GM19328 (cell line): ENCODE measurements at regions not wholly inside any gene's neighbourhood (a gene's known extent, or its start where the extent isn't known, plus 50 kb on each side); places are given as distances from the start of the nearest gene placed in this dataset.
"Not testable (repeated sequence)": the region's sequence is repeated elsewhere in the genome, so short reads cannot be mapped to it uniquely, and the experiment has no call there.

Experiments
- ATAC-seq: cut with Tn5 transposase; IDR thresholded peaks from one replicate; pipeline ENCODE4 v1.9.1; 2021; ENCODE audit warnings: mild to moderate bottlenecking, moderate library complexity; ENCODE audit not compliant: unreplicated experiment

DNA sequence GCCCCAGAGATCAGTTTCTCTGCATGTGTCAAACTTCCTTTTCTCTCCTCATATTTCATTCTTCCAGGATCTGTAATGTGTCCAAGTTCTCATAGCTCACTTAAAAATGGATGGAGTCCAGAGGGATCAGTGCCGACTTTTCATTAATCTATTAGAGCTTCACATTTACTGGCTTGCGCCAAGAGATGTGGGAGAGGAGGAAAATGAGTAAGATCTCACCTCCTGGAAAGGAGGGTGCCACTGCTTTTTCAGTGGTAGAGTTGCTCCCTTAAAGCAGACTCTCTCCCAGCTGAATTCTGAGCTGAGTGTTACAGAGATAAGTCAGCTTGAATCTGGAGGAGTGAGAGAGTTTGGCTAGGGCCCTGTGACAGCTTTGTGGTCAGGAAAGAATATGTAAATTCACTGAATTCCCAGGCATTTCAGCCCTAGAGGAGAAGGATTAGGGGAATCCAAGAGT is 175.9 kb downstream of the SOX4 start:
- no peak for ATAC-seq

DNA sequence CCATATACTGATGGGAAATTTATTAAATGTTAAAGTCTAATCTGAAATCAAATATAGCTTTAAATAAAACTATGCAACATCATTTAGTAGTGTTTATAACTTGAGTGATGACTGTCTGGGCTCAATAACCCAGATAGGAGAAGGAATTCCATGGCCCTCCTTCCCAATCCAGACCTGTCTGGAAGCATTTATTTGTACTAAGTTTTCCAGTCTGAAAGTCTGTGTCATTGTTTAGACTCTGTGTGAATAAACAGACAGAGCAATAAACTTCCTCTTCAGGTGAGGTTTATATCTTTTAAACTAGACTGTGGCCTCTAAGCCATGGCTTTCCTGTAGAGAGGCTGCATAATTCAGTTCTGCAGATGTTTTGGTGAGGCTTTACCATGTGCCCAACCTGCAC is 176.4 kb downstream of the SOX4 start:
- no peak for ATAC-seq

DNA sequence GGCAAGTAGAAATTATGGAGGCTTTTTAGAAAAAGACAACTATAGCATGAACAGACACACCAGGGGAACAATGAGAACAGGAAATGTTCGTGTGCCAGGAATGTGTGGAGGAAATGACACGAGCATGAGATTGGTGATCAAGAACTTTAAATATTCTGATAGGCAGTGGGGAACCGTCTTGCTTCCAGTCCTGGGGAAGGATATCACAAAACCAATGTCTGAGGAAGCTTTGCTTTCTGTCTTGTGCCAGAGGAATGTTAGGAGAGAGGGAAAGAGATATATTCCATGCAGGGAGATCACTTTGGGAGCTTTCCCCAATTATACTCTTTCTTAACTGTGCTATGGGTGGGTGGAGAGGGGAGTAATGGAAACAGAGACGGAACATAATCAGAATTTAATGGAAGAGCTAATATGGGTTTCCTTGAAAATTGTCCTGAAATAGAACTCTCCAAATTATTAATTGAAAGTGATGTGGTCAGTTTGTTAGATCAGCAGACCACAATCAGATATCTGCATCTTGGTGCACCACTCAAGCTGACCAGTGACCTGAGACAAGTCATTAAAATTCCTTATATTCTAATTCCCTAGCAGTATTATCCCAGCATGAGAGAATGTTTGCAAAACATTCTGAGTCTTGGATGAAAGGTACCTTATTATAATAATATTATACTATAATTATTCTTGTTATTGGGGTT is 178.2 kb downstream of the SOX4 start:
- no peak for ATAC-seq

DNA sequence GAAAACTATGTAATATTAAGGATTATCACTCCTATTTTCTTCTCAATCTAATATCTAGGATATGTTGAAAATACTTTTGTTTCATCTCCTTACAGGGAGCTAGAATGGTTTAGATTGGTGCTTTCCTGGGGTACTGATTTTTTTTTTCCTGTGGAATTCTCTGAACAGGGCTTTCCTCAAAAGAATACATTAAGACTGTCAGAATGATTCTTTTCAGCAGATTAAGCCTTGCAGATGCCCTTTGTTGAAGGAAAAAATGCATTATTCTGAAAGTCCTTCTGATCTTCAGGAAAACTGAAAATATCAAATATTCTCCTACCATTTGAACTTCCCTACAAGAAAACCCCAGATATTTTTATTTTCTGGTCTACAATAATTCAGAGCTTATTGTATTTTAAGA is 178.9 kb downstream of the SOX4 start:
- ATAC-seq = no peak

DNA sequence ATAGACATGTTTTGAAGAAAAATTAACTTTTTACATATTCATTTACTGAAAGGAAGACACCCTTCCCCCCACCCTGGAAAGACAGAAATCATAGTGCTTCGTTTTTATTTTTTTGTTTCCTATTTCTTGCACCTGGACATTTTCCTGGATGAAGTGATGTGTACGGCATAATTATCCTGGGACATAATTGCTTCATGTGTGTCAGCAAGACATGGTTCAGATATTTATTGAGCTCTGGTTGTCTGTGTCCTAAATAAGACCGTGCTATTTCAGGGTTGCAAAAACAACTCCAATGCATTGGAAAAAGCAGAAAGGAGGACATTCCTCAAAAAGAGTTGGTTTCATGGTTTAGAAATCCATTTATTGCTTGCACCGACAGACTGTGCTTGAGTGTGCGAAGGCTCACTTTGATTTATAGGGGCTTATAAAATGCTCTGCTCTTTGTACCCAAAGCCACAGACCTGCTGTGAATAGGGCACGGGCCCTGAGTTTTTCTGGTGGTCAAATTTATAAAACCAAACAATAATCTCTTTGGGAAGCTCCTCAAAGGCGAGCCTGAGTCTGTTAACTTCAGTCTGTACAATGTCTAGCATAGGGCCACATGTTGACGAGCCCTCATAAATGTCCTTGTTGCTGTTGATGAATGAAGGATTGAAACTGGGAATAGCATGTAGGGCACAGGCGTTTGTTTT is 179.5 kb downstream of the SOX4 start:
- ATAC-seq = no peak

DNA sequence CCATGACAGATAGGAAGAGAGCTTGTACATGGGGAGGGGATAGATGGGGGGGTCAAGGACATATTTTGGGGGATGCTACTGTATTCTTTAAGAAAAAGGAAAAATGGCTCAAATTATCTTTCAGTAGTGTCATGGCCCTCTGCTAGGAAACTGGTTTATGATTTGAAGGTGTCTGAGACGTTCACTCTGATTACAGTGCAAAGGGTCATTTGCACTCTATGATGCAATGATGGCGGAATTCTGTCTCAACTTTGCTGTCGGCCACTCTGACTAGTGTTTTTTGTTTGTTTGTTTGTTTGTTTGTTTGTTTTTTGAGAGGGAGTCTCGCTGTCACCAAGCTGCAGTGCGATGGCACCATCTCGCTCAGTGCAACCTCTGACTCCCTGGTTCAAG is 180.0 kb downstream of the SOX4 start:
- no peak for ATAC-seq

DNA sequence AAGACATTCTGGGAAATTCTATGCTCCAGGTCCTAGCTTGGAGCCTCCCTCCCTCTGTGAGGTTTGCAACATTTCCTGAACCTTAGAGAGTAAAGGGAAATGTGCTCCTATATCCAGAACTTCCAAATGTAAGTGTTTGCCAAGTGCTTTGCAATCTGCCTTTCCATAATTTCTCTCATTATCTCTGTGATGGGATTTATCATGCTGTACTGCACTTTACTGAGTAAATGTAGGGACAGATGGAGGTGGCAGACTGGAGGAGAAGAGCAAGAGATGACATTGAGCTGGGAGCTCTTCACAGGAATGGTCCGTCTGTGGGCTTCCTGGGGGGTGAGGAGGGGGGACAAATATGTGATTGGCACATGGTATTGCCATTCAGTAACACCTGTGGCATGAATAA is 184.3 kb downstream of the SOX4 start:
- ATAC-seq = no peak

DNA sequence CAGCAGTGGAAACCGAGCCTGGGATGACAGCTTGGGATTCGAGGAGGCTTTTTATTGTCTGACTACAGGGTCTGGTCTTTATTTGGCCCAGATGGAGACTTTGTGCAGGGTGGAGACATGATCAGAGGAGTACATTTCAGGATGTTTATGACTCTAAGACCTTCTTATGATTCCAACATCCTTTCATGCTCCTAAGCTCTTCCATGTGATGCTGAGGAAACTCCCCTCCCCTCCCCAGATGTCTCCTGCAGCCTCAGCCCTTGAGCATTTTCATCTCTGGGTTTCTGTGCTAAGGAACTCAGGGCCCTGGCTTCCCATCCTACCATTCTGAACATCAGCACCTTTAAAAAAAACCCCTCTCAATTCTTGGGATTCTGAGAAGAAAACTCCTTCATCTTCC is 186.6 kb downstream of the SOX4 start:
- ATAC-seq = no peak

DNA sequence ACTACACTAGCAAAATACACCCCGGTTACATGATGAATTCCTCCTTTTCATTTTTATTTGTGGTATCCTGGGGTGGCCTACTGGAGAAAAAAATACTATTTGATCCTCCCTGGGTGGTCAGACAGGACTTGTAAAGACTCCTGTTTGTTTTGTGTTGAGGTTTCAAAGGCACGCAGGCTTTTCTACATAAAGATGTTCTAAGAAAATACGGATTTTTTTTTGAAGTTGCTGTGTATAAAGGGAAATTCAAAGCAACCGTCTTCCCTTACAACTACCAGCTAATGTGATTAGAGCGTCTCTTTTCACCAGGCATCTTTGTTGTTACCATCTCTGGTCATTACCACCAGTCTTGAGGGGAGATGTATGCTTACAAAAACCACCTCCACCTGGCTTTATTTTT is 187.1 kb downstream of the SOX4 start:
- no peak for ATAC-seq

DNA sequence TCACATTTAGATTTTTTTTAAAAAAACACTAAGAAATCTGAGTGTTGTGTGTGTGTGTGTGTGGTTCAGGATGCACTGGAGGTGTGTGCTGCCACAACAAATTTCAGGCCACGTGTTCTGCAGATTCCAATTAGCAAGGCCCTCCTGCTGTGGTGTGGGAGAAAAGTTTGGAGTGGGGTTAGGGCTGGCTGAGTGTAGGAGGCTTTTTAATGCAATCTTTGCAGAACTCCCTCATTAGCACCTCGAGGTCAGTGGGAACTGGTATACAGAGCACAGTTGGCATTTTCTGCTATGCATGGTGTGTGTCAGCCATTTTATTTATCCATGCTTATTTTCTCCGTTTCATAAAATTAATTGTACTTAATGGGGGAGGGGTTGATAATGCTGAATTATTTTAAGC is 187.6 kb downstream of the SOX4 start:
- ATAC-seq = no peak

DNA sequence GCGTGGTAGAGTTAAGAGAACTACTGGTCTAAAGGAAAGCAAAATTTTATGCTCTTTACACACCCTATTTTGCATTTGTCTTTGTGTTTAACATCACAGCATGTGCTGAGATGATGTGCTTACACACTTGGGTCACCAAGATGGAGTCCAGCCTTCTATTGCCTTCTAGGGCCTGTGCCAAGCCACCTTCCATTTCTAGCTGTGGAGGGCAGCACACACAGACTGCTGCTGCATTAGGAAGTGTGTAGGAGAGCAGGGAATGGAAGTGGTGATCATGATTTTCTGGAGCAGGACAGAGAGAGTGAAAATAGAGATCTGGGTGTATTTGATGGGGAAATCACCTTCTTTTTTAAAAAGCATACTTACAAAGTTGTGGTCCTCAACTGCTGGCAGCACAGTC is 191.6 kb downstream of the SOX4 start:
- ATAC-seq = no peak

DNA sequence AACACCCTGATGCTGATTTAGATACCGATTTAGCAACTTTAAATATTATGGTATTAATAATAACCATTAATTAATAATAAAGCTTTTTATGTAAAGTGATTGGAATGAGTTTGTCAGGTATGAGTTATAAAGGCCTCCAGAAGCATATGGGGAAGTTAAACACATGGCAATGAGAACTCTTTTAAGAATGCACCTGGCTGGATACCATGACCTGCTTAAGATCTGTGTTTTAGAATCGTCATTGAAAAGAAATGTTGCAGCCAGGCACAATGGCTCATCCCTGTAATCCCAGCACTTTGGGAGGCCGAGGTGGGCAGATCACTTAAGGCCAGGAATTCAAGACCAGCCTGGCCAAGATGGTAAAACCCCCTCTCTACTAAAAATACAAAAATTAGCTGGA is 197.5 kb downstream of the SOX4 start:
- no peak for ATAC-seq

DNA sequence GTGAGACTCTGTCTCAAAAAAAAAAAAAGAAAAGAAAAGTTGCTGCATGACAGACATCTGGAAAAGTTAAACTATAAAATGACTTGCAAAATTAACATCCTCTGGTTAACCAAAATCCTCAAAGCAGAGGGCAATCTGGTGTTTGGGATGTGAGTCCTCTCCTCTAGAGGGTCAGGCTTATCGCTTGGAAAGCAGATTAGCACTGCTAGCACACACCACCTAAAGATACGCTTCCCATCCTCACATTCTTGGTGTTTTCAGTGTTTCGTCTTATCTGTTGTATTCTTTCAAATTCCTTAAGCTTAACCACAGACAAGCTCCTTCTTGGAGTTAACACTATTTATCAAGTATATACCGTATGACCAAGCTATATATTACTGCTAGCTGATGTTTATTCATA is 198.0 kb downstream of the SOX4 start:
- ATAC-seq = no peak

DNA sequence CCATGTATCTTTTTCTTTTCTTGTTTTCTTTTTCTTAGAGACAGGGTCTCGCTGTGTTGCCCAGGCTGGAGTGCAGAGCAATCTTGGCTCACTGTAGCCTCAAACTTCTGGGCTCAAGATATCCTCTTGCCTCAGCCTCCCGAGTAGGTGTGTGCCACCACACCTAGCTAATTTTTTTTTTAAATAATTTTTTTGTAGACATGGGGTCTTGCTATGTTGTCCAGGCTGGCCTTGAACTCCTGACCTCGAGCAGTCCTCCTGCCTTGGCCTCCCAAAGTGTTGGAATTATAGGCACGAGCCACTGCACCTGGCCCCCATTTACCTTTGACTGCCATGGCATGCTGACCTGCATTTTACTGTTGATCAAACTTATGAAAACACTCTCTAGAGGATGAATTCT is 198.6 kb downstream of the SOX4 start:
- ATAC-seq = no peak

DNA sequence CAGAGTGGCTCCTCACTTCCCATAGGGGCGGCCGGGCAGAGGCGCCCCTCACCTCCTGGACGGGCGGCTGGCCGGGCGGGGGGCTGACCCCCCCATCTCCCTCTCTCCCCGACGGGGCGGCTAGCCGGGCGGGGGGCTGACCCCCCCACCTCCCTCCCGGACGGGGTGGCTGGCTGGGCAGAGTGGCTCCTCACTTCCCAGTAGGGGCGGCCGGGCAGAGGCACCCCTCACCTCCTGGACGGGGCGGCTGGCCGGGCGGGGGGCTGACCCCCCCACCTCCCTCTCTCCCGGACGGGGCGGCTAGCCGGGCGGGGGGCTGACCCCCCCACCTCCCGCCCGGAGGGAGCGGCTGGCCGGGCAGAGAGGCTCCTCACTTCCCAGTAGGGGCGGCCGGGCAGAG is 203.4 kb downstream of the SOX4 start:
- not testable (repeated sequence) for ATAC-seq

DNA sequence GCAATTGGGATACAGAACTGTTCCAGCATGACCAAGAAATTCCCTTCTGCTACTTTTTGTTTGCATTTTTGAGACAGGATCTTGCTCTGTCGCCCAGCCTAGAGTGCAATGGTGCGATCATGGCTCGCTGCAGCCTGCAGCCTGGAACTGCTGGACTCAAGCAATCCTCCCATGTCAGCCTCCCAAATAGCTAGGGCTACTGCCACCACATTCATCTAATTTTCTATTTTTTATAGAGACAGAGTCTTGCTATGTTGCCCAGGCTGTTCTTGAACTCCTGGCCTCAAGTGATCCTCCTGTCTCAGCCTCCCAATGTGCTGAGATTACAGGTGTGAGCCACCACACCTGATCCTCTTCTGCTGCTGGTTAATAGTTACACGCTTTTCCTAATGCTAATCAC is 204.9 kb downstream of the SOX4 start:
- ATAC-seq = no peak

DNA sequence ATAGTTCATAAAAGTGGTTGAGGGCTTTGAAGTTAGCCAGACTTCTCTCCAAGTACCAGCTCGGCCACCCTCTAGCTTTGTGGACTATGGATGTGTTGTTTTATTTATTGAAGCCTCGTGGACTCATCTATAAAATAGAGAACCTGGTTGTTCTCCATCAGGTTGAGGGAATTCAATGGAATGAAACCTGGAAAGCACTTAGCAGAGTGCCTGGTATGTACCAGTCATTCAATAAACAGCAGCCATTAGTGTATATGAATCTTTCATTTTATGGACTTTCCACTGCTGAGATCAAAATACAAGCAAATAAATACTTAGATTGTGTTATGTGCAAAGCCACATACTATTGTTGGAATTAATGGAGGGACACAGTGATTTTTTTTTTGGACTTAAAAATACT is 206.8 kb downstream of the SOX4 start:
- no peak for ATAC-seq

DNA sequence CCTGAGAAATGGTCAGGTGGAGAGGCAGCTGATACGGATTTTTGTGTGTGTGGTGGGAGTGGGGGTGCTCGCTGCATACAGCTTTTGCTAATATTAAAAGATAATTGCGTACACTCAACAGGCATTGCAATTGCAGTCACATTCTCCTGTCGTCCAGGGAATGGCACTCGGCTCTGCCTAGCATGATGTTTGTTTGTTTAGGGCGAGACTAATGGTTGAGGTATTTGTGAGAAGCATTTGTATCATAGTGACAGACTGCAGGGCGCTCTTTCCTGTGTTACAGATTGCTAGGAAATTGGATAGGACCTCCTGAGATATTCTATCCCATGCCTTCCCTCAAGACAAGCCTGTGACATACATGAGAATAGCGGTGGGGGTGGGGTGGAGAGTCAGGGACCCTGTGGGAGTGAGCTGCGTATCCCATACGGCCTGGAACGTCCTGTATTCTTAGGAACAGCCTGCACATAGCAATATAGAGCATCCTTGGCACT is 207.4 kb downstream of the SOX4 start:
- ATAC-seq = no peak

DNA sequence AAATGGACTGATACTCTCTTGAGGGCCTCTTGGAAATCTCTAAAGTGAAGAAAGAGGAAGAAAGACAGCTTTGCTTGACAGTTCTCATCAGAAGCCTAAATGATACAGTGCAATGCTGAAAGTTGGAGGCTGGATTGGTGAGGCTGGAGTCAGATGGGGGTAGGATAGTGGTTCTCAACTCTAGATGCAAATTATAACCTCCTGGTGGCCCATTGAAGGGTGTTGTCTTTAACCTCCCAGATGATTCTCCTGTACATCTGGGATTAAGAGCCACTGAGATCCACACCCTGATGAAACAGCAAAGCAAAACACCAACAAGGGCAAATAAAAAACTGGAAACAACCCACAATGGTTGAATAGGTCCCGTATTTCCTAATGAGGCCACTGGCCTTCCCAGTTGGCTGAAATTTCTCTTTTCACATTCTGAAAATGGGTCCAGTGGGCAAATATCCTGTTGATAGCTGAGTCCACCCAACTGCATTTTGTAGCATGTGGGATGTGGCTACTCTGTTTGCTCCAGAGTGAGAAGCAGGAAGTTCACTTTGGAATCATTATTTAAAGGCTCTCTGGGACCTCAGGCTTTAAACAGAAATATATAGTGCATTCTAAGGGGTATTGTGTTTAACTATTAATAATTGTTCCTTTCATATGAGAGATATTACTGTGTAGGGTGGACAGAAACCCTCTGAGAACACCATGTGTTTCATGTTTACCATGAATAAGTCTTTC is 208.1 kb downstream of the SOX4 start:
- no peak for ATAC-seq

DNA sequence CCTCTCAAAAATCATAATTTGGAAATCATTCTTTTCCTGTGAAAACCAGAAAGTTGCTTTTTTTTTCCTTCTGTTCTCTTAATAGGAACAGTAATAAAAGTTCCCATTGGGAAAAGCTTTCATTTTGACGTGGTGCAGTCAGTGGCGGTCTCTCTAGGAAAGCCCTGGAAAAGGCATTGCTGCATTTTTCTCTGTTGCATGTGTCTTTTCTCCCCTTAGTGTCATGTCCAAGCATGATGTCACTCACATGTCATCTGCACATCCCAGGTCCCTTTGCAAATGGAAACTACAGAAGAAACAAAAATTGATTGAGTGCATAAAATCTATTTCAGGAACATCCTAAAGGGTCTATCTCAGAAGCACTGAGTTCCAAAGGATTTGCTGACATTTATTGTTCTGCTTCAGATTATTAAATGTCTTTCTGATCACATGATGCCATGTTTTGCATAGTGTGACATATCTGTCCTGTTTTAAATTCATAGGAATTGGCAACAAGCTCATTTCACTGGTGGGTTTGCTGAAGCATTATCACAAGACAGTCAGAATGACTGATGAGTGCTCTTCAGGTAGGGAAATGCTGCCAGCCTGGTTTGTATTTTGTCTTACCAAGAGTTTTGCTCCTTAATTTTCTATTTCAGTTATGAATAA is 208.7 kb downstream of the SOX4 start:
- ATAC-seq = no peak

DNA sequence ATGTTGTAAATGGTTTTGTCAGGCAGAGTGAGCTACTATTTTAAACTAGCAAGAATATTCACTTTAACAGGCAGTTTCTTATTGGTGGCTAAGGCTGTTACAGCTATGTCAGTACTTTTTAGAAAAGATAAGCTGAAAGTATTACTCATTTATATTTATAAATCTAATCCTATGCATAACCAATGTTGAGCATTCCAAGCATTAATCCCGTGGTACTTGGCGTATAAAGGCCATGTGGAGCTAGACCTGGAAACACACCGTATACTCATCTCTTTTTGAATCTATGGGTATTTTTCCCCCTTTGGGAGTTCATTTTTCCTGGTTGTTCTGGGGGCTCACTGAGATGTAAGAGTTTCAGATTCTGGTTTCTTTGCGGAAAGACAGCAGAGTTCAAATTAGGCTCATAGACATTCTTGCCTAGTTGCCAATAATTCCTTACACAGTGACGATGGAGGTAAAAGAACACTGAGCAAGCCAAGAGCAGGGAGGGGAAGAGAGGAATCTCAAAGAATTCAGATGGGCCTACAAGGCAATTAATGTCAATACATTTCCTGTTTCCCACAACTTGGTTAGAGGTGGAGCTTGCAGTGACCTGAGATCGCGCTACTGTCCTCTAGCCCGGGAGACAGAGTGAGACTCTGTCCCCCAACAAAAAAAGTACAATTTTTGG is 211.5 kb downstream of the SOX4 start:
- ATAC-seq = no peak
